ENCODE measurements at regions not wholly inside any gene's neighbourhood (a gene's known extent, or its start where the extent isn't known, plus 50 kb on each side); places are given as distances from the start of the nearest gene placed in this dataset.

- TF ChIP-seq, protein P1, sequence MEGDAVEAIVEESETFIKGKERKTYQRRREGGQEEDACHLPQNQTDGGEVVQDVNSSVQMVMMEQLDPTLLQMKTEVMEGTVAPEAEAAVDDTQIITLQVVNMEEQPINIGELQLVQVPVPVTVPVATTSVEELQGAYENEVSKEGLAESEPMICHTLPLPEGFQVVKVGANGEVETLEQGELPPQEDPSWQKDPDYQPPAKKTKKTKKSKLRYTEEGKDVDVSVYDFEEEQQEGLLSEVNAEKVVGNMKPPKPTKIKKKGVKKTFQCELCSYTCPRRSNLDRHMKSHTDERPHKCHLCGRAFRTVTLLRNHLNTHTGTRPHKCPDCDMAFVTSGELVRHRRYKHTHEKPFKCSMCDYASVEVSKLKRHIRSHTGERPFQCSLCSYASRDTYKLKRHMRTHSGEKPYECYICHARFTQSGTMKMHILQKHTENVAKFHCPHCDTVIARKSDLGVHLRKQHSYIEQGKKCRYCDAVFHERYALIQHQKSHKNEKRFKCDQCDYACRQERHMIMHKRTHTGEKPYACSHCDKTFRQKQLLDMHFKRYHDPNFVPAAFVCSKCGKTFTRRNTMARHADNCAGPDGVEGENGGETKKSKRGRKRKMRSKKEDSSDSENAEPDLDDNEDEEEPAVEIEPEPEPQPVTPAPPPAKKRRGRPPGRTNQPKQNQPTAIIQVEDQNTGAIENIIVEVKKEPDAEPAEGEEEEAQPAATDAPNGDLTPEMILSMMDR (IDR thresholded peaks at IDR 0.05): no peak
- Histone ChIP-seq H3K4me3 (no peak overlapping the region), H3K36me3 (ENCODE audit: insufficient read depth in 1 of 2, low read depth in 1 of 2) (no peaks in the 10 kb centered on the region), H3K4me1 (no peaks in the 10 kb centered on the region), H3K27ac (no peak overlapping the region), H3K9me3 (no peaks in the 10 kb centered on the region), H3K27me3 (ENCODE audit: insufficient read depth in 3 of 3, low read length in 2 of 3) (no peaks in the 10 kb centered on the region)
- 75 to 81% (median 76%) methylated on average over 9 of the region's 9 CpGs for WGBS, 3 donors
- no peak for DNase-seq
- ATAC-seq: peak in 1 of 4 donors; percentile 29
- intact Hi-C loops (cut with DNase I): no loop called here
Measured at GRCh38 chr1:244319283-244320132, 132.2 kb downstream of the ADSS2 start.

DNA sequence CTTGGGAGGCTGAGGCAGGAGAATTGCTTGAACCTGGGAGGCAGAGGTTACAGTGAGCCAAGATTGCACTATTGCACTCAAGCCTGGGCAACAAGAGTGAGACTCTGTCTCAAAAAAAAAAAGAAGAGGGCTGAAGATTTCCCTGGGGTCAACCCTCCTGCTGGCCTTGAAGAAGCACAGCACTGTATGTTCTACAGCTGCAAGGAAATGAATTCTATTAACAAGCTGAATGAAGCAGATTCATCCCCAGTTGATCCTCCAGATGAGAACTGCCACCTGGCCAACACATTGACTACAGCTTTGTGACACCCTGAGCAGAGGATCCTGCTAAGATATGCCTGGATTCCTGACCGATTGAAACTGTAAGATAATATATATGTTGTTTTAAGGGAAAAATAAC is 129.5 kb downstream of the ADSS2 start:
- ATAC-seq: no peak
- H3K4me1 ChIP-seq: no peaks in the 10 kb centered on the region
- TF ChIP-seq, protein P1 (IDR thresholded peaks at IDR 0.05): no peak
- H3K4me3 ChIP-seq: no peak overlapping the region
- H3K9me3 ChIP-seq: no peaks in the 10 kb centered on the region
- no peak for DNase-seq
- intact Hi-C loops (cut with DNase I): no loop called here
- no peaks in the 10 kb centered on the region for H3K36me3 ChIP-seq (ENCODE audit: insufficient read depth in 1 of 2, low read depth in 1 of 2)
- peak overlapping the region; percentile 57 for H3K27ac ChIP-seq
- 68 to 75% (median 70%) methylated on average over 1 of the region's 1 CpG for WGBS, 3 donors
- H3K27me3 ChIP-seq (ENCODE audit: insufficient read depth in 3 of 3, low read length in 2 of 3): no peaks in the 10 kb centered on the region

DNA sequence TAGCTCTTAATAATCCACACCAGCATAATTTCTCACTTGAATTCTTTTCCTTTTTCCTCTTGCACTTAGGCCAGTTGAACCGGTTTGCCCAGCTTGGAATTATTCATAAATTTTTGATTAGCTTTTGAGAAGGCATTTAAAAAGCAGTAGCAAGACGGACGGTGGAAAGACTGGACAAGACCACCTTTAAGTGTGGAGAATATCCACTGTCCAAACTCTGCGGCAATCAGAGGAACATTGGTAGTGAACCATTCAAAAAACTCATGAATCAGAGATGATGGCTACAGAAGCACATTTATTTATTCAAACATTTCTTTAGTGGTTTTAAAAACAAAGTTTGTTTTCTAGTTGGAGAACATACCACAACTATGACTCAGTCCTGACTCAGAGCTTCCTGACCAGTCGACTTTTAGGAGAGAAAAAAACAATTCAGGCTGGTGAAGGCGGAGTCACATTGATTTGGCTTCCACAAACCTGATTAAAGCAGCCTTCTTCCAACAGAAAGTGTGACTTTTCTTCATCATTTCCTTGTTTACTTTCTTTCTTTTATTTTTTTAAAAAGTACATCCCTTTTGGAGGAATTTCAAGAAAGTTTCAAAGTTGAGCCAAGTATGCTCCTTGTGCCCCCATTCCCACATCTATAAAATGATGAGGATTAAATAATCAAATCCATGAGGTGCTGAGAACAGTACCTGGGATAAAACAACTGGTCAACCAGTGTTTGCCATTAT is 128.8 kb downstream of the ADSS2 start:
- Histone ChIP-seq H3K9me3 (peaks cover 1% of the 10 kb centered on the region), H3K27me3 (ENCODE audit: insufficient read depth in 3 of 3, low read length in 2 of 3) (no peaks in the 10 kb centered on the region), H3K36me3 (ENCODE audit: insufficient read depth in 1 of 2, low read depth in 1 of 2) (no peaks in the 10 kb centered on the region), H3K4me3 (no peak overlapping the region), H3K4me1 (no peaks in the 10 kb centered on the region), H3K27ac (peak overlapping the region; percentile 57)
- ATAC-seq (peak; percentile 48 to 82 (median 54)), DNase-seq (no peak)
- TF ChIP-seq, protein P1 (IDR thresholded peaks at IDR 0.05): no peak
- 11 to 22% (median 12%) methylated on average over 6 of the region's 6 CpGs for WGBS, 3 donors
- intact Hi-C loops (cut with DNase I): no loop called here

GRCh38 chr1:244324176-244324883 is 127.4 kb downstream of the ADSS2 start:
- intact Hi-C loops (cut with DNase I): no loop called here
- Histone ChIP-seq H3K9me3 (peaks cover 8% of the 10 kb centered on the region), H3K36me3 (ENCODE audit: insufficient read depth in 1 of 2, low read depth in 1 of 2) (no peaks in the 10 kb centered on the region), H3K4me3 (no peak overlapping the region), H3K27ac (no peak overlapping the region), H3K27me3 (ENCODE audit: insufficient read depth in 3 of 3, low read length in 2 of 3) (no peaks in the 10 kb centered on the region), H3K4me1 (no peaks in the 10 kb centered on the region)
- WGBS, 3 donors: 92 to 96% (median 94%) methylated on average over 8 of the region's 8 CpGs
- TF ChIP-seq, protein P1 (IDR thresholded peaks at IDR 0.05): no peak
- DNase-seq (no peak), ATAC-seq (no peak)
